Left ventricle myocardium inferior (tissue), 1 donor: ENCODE measurements at regions not wholly inside any gene's neighbourhood (a gene's known extent, or its start where the extent isn't known, plus 50 kb on each side); places are given as distances from the start of the nearest gene placed in this dataset.

Source experiments
- DNase-seq: peaks from one replicate; pipeline ENCODE4 v3.0.0-alpha.2; 2020
- H3K27ac ChIP-seq: fragments of 200-600 bp; replicated peaks from 2 replicates; pipeline ENCODE4 v1.8.0; 2021
- H3K27me3 ChIP-seq: fragments of 200-600 bp; 2 replicates; pipeline ENCODE4 v1.8.0; 2021; ENCODE audit warnings: low read depth
- H3K36me3 ChIP-seq: fragments of 200-600 bp; 2 replicates; pipeline ENCODE4 v1.8.0; 2021
- H3K4me1 ChIP-seq: fragments of 200-600 bp; 2 replicates; pipeline ENCODE4 v1.8.0; 2021
- H3K4me3 ChIP-seq: fragments of 200-600 bp; 2 replicates; pipeline ENCODE4 v1.8.0; 2021; ENCODE audit warnings: mild to moderate bottlenecking, moderate library complexity
- H3K9me3 ChIP-seq: fragments of 200-600 bp; replicated peaks from 2 replicates; pipeline ENCODE4 v1.8.0; 2021
- intact Hi-C: fragments of 100-400 bp; cut with micrococcal nuclease; formaldehyde crosslinking; loops from one replicate; pipeline ENCODE4 v1.11.0; 2022
- TF ChIP-seq, protein P1 (sequence below): fragments of 200-600 bp; IDR thresholded peaks from 2 replicates; pipeline ENCODE4 v1.8.0; 2021; ENCODE audit warnings: antibody characterized with exemption, mild to moderate bottlenecking, borderline replicate concordance
- donor health status: DM: no; HTN: yes; CAD: no; lungs with severe emphysema.

DNA sequence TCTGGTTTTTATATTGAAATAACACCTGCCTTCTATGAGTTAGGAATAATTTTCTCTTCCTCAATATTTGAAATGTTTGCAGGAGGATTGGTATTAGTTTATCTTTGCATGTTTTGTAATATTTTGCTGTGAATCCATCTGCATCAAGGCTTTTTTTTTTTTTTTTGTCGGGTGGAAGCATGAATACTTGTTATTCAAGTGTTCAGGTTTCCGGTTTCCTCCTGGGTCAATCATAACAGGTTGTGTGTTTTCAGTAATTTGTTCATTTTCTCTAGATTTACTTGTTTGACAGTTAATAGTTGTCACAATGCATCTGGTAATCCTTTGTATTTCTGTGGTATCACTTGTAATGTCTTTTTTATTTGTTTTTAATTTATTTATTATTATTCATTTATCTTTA is 256.7 kb upstream of the RBMY1B start:
- no peaks in the 10 kb centered on the region for H3K27me3 ChIP-seq
- DNase-seq: no peak
- intact Hi-C loops: no loop called here
- H3K4me1 ChIP-seq: no peaks in the 10 kb centered on the region
- H3K27ac ChIP-seq: no peak overlapping the region
- no peaks in the 10 kb centered on the region for H3K9me3 ChIP-seq
- H3K36me3 ChIP-seq: no peaks in the 10 kb centered on the region
- TF ChIP-seq, protein P1, sequence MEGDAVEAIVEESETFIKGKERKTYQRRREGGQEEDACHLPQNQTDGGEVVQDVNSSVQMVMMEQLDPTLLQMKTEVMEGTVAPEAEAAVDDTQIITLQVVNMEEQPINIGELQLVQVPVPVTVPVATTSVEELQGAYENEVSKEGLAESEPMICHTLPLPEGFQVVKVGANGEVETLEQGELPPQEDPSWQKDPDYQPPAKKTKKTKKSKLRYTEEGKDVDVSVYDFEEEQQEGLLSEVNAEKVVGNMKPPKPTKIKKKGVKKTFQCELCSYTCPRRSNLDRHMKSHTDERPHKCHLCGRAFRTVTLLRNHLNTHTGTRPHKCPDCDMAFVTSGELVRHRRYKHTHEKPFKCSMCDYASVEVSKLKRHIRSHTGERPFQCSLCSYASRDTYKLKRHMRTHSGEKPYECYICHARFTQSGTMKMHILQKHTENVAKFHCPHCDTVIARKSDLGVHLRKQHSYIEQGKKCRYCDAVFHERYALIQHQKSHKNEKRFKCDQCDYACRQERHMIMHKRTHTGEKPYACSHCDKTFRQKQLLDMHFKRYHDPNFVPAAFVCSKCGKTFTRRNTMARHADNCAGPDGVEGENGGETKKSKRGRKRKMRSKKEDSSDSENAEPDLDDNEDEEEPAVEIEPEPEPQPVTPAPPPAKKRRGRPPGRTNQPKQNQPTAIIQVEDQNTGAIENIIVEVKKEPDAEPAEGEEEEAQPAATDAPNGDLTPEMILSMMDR: no peak
- no peak overlapping the region for H3K4me3 ChIP-seq

DNA sequence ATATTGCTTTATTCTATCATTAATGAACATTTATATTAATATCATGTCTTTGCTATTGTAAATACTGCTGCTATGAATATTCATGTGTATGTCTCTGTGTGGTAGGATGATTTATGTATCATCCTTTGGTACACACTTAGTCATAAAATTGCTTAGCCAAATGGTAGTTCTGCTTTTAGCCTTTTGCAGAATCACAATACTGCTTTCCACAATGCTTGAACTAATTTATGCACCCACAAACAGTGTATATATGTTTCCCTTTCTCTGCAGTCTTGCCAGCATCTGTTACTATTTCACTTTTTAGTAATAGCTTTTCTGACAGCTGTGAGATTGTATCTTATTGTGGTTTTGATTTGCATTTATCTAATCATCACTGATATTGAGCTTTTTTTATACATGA is 254.3 kb upstream of the RBMY1B start:
- no peaks in the 10 kb centered on the region for H3K9me3 ChIP-seq
- intact Hi-C loops: no loop called here
- no peak overlapping the region for H3K4me3 ChIP-seq
- no peaks in the 10 kb centered on the region for H3K27me3 ChIP-seq
- TF ChIP-seq, protein P1: no peak
- H3K4me1 ChIP-seq: no peaks in the 10 kb centered on the region
- DNase-seq: no peak
- no peaks in the 10 kb centered on the region for H3K36me3 ChIP-seq
- no peak overlapping the region for H3K27ac ChIP-seq

DNA sequence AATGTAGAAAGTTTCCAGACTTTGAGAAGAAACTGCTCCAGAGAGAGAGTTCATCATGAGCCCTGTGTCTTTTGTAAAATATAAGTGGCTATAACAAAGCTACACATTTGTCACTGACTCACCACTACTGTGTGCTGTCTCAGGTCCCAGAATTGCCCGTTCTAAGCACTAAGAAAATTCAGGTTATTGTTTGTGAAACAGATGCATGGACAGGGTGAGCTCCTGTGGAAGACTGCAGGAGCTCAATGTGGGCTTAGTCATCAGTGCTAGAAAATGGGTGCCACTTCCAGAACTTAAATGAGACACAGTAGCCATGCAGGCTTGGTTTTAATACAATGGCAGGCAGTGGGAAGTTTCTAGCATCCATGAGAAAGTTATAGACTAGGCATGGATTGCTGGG is 251.4 kb upstream of the RBMY1B start:
- no peaks in the 10 kb centered on the region for H3K9me3 ChIP-seq
- TF ChIP-seq, protein P1: no peak
- no peak overlapping the region for H3K27ac ChIP-seq
- intact Hi-C loops: no loop called here
- no peaks in the 10 kb centered on the region for H3K36me3 ChIP-seq
- no peaks in the 10 kb centered on the region for H3K4me1 ChIP-seq
- H3K27me3 ChIP-seq: no peaks in the 10 kb centered on the region
- no peak overlapping the region for H3K4me3 ChIP-seq
- no peak for DNase-seq

DNA sequence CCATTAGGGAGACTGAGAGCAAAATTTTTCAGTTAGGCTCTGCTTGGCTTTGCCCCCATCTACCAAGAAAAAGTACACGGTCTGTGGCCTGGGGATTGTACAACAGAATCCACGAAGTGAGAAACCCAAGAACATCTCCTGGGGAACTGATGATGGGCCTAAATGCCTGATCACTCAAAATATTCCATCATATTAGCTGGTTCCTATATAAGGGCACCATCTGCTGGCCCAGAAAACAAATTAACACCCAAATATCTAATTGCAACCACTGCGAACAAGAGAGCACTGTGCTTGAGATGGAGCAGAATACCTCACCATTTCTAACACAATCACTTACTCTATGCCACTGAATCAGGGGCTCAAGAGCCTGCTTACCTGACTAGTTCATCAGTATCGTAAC is 250.8 kb upstream of the RBMY1B start:
- TF ChIP-seq, protein P1: peak; percentile 17
- H3K27ac ChIP-seq: no peak overlapping the region
- no peaks in the 10 kb centered on the region for H3K4me1 ChIP-seq
- H3K27me3 ChIP-seq: no peaks in the 10 kb centered on the region
- no peaks in the 10 kb centered on the region for H3K9me3 ChIP-seq
- no peak overlapping the region for H3K4me3 ChIP-seq
- no peak for DNase-seq
- H3K36me3 ChIP-seq: no peaks in the 10 kb centered on the region
- intact Hi-C loops: no loop called here

DNA sequence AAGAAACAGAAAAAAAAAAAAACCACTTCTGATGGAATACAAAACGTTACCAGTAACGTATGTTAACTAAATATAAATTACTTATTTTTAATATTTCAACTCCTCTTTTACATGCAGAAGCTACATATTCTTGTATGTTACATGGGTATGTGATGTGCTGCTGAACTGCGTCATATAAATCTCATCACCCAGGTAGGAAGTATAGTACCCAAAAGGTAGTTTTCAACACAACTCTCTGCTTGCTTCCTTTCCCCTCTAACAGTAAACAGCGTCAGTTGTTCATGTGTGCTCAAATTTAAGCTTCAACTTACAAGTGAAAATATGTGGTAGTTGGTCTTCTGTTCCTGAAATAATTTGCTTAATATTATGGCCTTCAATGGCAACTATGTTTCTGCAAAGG is 250.0 kb upstream of the RBMY1B start:
- intact Hi-C loops: no loop called here
- Histone ChIP-seq H3K36me3 (no peaks in the 10 kb centered on the region), H3K4me1 (no peaks in the 10 kb centered on the region), H3K27ac (no peak overlapping the region), H3K9me3 (no peaks in the 10 kb centered on the region), H3K4me3 (no peak overlapping the region), H3K27me3 (no peaks in the 10 kb centered on the region)
- DNase-seq: no peak
- TF ChIP-seq, protein P1: no peak

DNA sequence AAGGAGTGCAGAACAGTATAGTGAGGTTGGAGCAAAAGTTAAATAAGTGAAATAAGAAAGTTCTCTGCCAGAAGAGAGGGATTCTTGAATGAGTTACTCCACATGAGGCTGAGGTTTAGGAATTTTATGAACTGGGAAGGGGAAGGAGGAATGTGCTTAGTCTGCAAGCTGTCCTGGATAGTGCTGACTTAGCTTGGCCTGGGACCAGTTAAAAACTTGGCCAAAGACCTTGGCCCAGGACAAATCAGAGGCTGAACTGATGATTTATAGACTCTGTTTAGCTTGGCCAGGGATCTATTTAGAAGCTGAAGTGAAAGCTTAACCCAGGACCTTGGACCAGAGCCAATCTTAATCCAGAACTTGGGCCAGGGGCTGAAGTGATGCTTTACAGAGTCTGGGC is 244.4 kb upstream of the RBMY1B start:
- Histone ChIP-seq H3K4me3 (no peak overlapping the region), H3K36me3 (no peaks in the 10 kb centered on the region), H3K4me1 (no peaks in the 10 kb centered on the region), H3K27me3 (no peaks in the 10 kb centered on the region), H3K27ac (no peak overlapping the region), H3K9me3 (no peaks in the 10 kb centered on the region)
- intact Hi-C loops: no loop called here
- TF ChIP-seq, protein P1: no peak
- DNase-seq: peak; percentile 19
